Endothelial cell of umbilical vein (primary cell): ENCODE measurements at regions not wholly inside any gene's neighbourhood (a gene's known extent, or its start where the extent isn't known, plus 50 kb on each side); places are given as distances from the start of the nearest gene placed in this dataset.

Experiments
- EZH2 ChIP-seq: IDR thresholded peaks from 2 replicates; pipeline ENCODE4 v1.6.1; 2012; ENCODE audit warnings: borderline replicate concordance, low read depth, mild to moderate bottlenecking, moderate library complexity, low read length, inconsistent platforms; ENCODE audit not compliant: severe bottlenecking
- FOS ChIP-seq: IDR thresholded peaks from 2 replicates; pipeline ENCODE4 v1.6.1; 2011; ENCODE audit warnings: mild to moderate bottlenecking, low read length, moderate library complexity, borderline replicate concordance; ENCODE audit not compliant: insufficient read depth
- JUN ChIP-seq: IDR thresholded peaks from 2 replicates; pipeline ENCODE4 v1.6.1; 2011; ENCODE audit warnings: borderline replicate concordance, low read depth; ENCODE audit not compliant: insufficient read length, insufficient read depth
- POLR2A ChIP-seq: IDR thresholded peaks from 2 replicates; pipeline ENCODE4 v1.6.1; 2012; ENCODE audit warnings: low read depth, mild to moderate bottlenecking, control low read depth, low read length
- POLR2AphosphoS5 ChIP-seq: IDR thresholded peaks from 2 replicates; pipeline ENCODE4 v1.6.1; 2012; ENCODE audit warnings: low read depth, mild to moderate bottlenecking, control low read depth, low read length, moderate library complexity; ENCODE audit not compliant: insufficient read depth
- TF ChIP-seq, protein P1 (sequence below), 2 donors: IDR thresholded peaks; 1 replicate in 1 of 2; 2 replicates in 1 of 2; pipeline ENCODE4 v1.5.1; 2011; ENCODE audit warnings: low read length in 2 of 2, mild to moderate bottlenecking in 2 of 2, moderate library complexity in 2 of 2, control low read depth in 1 of 2, inconsistent platforms in 1 of 2, low read depth in 1 of 2; ENCODE audit not compliant: insufficient read depth in 1 of 2; ENCODE audit errors: extremely low read depth in 1 of 2
- TF ChIP-seq, protein P2 (sequence below): IDR thresholded peaks from 2 replicates; pipeline ENCODE4 v1.6.1; 2011; ENCODE audit not compliant: insufficient read depth, insufficient read length

DNA sequence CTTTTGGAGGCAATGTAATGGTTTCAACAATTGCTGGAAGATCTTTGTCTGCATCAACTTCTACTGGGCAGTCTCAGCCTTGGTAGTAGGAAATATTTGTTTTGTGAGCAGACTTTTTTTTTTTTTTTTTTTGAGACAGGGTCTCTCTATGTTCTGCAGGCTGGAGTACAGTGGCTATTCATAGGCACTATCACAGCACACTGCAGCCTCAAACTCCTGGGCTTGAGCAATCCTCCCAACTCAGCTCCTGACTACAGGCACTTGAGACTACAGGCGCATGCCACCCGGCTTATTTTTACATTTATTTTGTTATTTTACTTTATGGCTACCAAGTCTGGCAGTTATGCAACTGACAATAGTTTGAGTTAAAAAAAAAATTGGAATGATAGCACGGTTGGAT, 187.3 kb downstream of the SNX18 start:
- TF ChIP-seq, protein P1, sequence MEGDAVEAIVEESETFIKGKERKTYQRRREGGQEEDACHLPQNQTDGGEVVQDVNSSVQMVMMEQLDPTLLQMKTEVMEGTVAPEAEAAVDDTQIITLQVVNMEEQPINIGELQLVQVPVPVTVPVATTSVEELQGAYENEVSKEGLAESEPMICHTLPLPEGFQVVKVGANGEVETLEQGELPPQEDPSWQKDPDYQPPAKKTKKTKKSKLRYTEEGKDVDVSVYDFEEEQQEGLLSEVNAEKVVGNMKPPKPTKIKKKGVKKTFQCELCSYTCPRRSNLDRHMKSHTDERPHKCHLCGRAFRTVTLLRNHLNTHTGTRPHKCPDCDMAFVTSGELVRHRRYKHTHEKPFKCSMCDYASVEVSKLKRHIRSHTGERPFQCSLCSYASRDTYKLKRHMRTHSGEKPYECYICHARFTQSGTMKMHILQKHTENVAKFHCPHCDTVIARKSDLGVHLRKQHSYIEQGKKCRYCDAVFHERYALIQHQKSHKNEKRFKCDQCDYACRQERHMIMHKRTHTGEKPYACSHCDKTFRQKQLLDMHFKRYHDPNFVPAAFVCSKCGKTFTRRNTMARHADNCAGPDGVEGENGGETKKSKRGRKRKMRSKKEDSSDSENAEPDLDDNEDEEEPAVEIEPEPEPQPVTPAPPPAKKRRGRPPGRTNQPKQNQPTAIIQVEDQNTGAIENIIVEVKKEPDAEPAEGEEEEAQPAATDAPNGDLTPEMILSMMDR (IDR thresholded peaks at IDR 0.05; ENCODE audit: extremely low read depth in 1 of 2, insufficient read depth in 1 of 2, low read depth in 1 of 2, low read length in 2 of 2) = no peak
- TF ChIP-seq POLR2A (no peak), EZH2 (no peak), POLR2AphosphoS5 (no peak), FOS (no peak), JUN (no peak)
- TF ChIP-seq, protein P2, sequence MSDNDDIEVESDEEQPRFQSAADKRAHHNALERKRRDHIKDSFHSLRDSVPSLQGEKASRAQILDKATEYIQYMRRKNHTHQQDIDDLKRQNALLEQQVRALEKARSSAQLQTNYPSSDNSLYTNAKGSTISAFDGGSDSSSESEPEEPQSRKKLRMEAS = no peak
